Astrocyte of the hippocampus (primary cell): ENCODE measurements at regions not wholly inside any gene's neighbourhood (a gene's known extent, or its start where the extent isn't known, plus 50 kb on each side); places are given as distances from the start of the nearest gene placed in this dataset.
A peak's percentile ranks its signal among the peaks of the same experiment; 100 is the strongest.
"Not testable (repeated sequence)": the region's sequence is repeated elsewhere in the genome, so short reads cannot be mapped to it uniquely, and the experiment has no call there.

Source experiments
- DNase-seq: peaks from one replicate; pipeline ENCODE4 v3.0.0; 2011; ENCODE audit warnings: low read depth, low spot score

DNA sequence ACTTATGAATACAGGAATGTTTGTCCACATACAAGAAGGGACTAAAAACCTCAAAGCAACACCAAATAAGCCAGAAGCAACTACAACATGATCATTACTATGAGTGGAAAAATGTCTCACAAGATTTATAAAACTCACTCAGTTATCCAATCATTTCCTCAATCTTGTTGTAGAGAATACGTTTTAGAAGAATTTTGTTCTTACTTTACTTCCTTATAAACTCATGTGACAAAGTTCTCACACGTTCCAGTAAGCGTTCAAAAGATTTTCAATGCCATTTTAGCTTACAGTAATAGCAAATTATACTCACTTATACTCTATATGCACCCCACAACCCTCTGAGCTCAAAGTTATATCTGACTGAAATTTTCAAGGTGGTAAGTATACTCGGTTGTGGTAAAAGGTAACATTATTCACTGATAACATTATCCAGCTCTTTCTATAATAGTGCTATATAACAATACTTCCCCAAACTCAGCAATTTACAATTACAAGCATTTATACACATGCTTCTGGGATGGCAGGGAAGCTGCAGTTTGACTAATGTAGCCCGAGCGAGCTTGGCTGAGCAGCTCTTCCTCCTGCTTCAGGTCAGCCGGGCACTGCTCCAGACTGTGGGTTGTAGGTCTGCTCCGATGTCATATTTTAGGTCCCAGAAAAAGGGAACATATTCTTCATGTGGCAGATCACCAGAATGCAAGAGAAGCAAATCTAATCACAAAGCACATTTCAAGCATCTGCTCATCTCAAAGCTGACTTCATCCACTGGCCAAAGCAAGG, 226.3 kb downstream of the RCHY1 start:
- no peak for DNase-seq

GRCh38 chr4:75285837-75286236, 228.4 kb downstream of the RCHY1 start:
- DNase-seq, result no peak

- no peak for DNase-seq
Measured at GRCh38 chr4:75284831-75285230, 229.4 kb downstream of the RCHY1 start.

GRCh38 chr4:75280461-75280860, 233.7 kb downstream of the RCHY1 start:
- not testable (repeated sequence) for DNase-seq

DNA sequence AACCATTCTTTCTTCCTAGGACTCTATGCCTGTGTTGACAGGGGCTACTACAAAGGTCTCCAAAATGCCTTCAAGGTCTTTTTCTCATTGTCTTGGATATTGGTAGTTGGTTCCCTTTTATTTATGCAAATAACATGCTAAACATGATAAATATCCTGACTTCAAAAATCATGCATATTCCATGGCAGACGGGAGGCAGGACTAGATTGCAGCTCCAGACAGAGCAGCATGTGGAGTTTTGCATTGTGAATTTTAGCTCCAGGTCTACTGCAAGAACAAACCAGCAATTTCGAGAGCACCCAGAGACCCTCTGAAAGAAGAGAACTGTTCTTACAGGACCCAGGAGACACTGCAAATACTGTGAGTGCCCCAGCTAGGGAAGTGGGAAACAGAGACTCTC, 254.9 kb downstream of the RCHY1 start:
- DNase-seq, result no peak

DNA sequence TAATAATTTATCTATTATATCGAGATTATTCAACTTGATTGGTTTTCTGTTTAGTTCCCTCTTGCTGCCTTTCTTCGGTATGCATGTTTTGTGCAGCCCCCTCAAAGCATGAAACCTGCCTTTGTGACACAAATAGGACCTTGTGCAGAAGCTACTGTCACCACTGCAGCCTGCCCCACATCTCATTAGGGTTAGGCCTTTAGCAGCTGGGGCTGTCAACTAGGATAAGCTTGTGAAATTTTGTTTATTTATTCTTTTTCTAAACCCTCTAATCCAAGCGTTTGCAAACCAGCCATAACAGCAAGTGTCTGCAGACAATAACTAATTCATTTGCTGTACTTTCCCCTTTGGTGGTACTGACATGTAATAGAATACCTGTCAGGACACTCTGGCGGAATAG, 258.9 kb downstream of the RCHY1 start:
- DNase-seq, result no peak

DNA sequence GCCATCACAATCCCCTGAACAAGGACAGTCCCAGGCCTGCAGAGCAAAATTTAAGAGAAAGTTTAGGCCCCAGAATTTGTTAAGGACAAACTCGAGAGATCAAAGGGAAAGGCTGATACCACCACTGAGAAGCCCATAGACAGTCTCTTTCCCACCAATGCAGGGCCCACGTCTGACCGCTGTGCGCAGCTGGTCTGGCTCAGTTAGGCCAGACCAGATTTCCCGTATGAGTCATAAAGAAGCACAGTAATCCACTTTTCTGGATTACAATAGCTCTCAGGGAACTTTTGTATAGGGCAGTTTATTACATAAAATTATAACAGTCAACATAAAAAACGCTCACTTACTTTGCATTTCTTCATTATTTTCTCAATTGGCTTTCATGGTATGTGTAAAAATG, 259.5 kb downstream of the RCHY1 start:
- no peak for DNase-seq

DNA sequence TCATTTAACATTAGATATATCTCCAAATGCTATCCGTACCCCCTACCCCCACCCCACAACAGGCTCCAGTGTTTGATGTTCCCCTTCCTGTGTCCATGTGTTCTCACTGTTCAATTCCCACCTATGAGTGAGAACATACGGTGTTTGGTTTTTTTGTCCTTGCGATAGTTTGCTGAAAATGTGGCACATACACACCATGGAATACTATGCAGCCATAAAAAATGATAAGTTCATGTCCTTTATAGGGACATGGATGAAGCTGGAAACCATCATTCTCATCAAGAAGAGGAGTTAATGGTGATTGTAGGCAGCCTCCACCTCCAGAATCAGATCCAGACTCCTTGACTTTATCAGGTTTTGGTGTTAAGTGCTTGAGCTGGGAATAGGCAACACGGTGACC, 261.1 kb downstream of the RCHY1 start:
- not testable (repeated sequence) for DNase-seq

GRCh38 chr4:75251547-75251946, 262.7 kb downstream of the RCHY1 start:
- no peak for DNase-seq

DNA sequence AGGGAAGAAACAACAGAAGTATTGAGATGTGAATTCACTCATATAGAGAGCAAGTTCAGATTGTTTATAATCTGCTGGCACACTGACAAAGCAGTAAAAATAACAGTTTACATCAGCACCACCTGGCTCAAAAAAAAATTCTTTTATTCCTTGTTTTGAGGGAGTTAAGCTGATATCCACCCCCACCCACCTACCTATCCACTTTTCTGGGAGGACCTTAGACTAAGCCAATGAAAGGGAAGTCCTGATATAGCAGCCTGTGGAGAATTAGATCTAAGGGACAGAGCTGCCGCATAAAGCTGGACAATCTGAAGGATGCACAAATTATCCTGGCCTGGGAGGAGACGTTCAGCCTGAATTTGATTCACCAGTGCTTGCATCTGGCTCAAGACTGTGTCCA, 264.5 kb downstream of the RCHY1 start:
- no peak for DNase-seq

DNA sequence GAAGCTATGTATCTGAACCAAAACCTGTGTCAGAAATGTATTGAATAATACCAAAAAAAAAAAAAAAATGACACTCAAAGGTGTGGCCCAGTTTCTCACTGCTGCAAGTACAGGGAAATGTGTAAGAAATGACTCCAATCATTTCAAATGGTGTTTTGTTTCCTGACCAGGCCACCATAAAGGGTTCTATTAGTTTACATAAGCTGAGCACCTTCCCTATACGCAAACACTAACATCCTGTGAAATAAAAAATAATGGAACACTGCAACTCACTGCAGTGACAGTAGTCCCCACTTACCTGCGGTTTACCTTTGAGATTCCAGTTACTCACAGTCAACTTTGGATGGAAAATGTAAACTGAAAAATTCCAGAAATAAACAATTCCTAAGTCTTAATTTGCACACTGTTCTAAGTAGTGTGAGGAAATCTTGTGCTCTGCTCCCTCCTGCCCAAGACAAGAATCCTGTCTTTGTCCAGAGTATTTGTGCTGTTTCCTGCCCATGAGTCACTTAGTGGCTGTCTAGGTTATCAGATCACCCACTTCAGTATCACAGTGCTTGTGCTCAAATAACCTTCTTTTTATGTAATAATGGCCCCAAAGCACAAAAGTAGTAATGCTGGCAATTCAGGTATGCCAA, 265.3 kb downstream of the RCHY1 start:
- peak; percentile 7 for DNase-seq

DNA sequence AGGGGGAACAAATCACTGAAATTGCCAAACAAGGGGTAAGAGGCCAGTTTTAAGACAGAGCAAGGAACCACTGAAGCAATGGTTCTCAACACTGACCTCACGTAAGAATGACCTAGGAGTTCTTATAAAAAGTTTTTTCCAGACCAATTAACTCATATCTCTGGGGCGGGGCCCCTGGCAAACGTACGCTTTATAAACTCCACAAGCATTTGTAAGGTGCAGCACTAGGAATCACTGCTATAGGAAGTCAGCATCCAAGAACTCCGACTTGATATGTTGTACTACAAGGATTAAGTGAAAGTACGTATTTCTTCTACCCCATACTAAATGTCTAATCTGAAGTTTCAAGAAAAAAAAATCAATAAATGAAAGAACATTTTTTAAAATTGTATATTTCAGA, 269.9 kb downstream of the RCHY1 start:
- DNase-seq, result no peak

GRCh38 chr4:75243570-75243969, 270.6 kb downstream of the RCHY1 start:
- no peak for DNase-seq

- DNase-seq, result no peak
Measured at GRCh38 chr4:75235359-75235951, 278.7 kb downstream of the RCHY1 start.

GRCh38 chr4:75232546-75232945, 281.7 kb downstream of the RCHY1 start:
- DNase-seq, result no peak

DNA sequence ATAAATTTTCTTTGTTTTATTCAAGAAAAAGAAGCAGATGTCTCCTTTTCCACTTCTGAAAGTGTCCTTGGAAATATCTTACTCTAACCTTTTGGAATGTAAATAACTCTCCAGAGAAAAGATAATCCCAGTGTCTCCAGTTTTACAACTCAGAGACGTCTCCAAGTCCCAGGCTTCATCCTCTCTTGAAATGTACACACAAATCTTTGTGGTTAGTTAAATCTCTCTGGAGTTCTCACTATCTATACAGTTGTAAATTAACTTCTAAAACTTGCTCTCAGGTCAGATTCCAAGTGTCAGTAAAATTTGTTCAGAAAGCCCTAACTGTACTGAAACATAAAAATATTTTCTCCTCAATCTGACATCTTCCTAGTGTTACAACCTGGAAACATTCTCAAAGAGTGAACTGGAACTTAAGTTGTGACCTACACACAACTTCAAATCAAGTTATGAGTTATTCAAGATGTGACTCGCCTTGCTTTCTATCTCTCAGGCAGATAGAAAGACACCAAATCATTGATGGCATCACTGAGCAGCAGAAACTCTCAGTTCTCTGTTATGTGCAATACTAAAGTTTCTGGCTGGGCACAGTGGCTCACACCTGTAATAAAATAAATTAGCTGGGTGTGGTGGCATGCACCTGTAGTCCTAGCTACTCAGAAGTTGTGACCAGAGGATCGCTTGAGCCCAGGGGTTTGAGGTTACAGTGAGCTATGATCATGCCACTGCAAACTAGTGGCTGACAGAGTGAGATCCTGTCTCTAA, 284.2 kb downstream of the RCHY1 start:
- DNase-seq, result no peak

DNA sequence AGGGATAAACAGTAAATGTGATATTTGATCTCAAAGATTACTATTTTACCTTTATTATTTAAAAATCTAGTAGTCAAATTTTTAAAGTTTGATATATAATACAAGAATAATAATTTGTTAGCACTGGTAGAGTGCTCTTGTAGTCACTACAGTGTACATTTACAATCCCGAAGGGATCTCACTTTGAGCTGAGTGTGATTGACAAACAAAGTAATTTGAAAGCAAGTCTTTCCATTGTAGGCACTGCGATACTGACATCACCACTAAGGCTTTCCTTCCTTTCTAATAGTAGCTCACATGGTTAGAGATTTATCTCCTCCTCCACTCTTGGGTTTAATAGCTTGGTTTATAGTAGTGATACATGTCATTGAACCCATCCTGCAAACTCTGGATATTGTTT, 280.6 kb downstream of the PARM1 start:
- no peak for DNase-seq

- no peak for DNase-seq
Measured at GRCh38 chr4:75211422-75211821, 278.5 kb downstream of the PARM1 start.

GRCh38 chr4:75207902-75208301, 275.0 kb downstream of the PARM1 start:
- DNase-seq, result no peak

- DNase-seq, result no peak
Measured at GRCh38 chr4:75195111-75195510, 262.2 kb downstream of the PARM1 start.

- no peak for DNase-seq
Measured at GRCh38 chr4:75194180-75194579, 261.3 kb downstream of the PARM1 start.

DNA sequence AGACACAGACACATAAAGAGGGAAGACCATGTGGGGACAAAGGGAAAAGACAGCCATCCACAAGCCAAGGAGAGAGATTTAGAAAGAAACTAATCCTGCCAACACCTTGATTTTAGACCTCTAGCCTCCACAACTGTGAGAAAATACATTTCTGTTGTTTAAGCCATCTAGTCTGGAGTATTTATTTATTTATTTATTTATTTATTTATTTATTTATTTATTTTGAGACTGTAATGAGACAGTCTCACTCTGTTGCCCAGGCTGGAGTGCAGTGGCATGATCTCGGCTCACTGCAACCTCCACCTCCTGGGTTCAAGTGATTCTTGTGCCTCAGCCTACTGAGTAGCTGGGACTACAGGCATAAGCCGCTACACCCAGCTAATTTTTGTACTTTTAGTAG, 259.3 kb downstream of the PARM1 start:
- DNase-seq, result not testable (repeated sequence)
